GM21381 (cell line): ENCODE measurements at regions not wholly inside any gene's neighbourhood (a gene's known extent, or its start where the extent isn't known, plus 50 kb on each side); places are given as distances from the start of the nearest gene placed in this dataset.
A peak's percentile ranks its signal among the peaks of the same experiment; 100 is the strongest.

ENCODE experiments used
- ATAC-seq: cut with Tn5 transposase; IDR thresholded peaks from one replicate; pipeline ENCODE4 v1.9.1; 2021; ENCODE audit warnings: mild to moderate bottlenecking, moderate library complexity; ENCODE audit not compliant: unreplicated experiment

DNA sequence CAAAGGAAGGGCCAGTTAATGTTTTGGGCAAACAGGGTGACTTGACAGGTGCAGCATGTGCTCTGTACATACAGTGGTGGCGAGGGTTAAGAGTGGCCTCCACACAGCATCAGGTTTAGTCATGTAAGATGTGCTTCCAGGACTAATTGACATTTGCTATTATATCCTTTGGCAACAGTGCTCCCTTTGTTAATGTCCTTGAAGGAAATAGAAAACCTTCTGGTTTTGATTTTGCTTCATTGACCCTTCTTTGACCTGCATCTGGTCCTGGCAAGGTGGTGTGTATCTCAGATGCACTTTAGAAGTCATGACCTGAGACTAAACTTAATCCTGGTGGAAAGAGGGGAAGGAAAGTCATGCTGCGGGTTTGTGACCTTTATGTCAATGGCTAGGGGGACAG lies 440.0 kb downstream of the ENC1 start:
- no peak for ATAC-seq

DNA sequence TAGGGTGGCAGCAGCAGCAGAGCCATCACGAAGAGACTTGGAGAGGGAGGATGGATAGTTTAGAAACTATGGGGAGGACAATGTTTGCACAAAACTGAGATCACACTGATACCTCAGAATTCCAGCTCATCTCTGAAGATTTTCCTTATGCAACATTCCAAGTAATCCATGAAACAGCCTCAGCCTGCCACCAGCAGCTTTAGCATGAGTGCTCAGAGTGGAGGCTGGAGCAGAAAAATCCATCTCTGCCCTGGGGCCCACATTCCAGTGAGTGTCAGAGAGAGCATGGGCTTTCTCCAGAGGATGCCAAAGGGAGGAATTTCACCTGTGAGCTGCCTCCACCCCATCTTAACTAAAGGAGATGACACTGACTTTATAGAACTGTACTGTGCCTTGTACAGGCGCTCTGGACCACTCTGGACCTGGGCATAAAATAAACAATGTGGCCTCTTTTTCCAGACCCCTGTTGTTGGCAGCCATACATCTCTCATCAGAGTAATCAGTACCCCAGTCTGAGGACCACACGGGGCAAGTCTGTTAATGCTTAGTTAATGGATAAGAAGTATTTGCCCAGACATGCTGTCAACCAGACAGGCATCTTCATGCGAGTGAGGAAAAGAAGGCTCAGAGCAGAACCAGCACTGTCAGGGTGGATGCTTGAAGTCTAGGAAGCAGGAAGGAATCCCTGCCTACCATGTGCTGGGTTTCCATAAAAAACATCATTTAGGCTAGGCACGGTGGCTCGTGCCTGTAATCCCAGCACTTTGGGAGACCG lies 440.9 kb downstream of the ENC1 start:
- ATAC-seq, result no peak

DNA sequence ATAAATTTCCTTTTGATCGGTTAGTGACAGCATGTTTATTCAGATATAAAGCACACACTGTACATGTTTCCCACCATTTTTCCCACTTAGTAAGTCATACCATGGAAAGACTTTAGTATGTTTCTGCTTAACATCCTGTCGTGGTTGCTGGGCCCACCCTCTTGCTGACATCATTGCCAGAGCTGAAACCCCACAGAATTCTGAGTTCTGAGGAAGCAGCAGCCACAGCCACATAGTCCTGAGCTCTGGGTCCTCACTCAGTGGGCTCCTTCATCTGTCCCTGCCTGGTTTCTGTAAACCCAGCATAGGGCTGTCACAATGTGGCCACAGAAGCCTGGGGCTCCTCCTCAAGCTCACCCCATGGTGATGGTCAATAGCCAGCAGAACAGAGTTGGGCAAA lies 441.5 kb downstream of the ENC1 start:
- ATAC-seq, result peak; percentile 37

DNA sequence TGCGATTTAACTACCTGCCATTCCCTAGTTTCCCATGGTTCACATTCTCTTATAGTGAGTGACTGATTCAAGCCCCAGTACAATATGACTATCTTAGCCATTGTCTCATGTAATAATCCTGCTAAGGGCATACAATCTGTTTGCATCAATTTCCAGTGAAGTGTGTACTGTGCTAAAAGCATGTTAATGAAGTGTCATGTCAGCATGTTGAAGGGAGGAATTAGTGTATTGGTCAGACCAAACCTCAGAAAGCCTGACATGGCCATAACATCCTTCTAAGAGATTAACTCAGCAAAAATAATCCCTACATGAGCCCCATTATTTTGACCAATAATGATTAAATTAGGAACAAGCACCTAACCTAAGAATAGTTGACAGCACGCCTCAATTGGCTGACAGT lies 442.4 kb downstream of the ENC1 start:
- ATAC-seq, result no peak

DNA sequence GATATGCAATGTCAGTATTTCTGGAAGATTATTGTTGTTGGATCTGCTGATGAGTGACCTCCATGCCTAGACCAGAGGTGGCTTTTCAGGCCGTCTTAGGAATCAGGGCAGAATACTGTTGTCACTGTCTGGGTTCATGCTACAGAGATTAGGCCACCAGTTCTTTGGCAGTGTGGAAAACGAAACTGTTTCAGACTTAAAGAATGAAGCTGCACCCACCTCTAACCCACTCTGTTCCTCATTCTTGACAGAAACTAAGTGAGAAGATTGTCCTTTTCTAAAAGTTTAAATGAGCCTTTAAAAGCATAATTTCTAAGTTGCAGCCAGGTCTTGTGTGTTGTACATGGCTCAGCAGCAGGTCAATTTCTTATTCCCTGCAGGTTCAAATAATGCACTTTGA lies 444.3 kb downstream of the ENC1 start:
- peak; percentile 68 for ATAC-seq

DNA sequence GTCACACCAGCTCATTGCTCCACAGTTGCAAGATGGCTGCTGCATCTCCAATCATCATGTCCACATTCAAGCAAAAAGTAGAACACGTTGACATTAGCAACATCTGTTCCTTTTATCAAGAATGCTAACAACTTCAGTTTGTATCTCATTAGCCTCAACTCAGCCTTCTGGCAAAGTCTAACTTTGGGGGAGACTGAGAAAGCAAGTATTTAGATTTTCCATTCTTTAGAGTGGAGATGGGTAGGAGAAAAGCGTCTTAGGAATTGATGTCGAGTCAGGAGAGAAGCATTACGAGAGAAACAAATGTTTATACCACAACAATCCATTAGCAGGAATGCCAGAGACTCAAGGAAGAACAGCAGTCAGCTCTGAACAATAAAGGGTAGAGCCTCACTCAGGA lies 446.3 kb downstream of the ENC1 start:
- no peak for ATAC-seq

DNA sequence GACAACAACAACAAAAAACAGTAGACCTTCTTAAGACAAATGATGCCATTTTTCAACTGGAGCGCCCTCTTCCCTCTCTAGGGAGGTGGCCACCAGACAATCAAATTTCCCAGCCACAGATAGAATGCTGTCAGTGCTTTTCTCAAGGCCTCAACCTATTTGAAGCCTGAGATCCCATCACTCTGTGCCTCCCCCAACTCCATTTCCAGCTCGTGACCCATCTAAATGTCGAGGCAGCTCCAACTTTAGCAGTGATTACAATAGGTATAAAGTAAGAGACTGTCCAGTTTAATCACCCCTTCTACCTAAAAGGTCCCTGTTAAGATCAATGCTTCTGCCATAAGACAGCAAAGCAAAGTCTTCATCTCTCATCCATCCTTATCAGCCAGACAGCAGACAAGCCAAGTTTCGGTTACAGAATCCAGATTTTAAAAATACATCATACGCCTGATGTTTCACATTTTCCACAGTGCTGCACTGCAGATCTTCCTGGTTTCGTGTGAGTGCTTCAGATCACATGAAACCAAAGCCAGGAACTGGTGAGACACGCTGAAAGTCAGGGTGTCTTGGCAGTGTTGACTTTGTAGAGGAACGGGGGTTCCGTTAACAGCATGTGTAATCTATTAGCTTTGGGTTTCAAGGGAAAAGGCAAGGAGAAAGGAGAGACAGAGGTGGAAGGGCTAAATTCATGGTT lies 447.8 kb downstream of the ENC1 start:
- ATAC-seq, result no peak

DNA sequence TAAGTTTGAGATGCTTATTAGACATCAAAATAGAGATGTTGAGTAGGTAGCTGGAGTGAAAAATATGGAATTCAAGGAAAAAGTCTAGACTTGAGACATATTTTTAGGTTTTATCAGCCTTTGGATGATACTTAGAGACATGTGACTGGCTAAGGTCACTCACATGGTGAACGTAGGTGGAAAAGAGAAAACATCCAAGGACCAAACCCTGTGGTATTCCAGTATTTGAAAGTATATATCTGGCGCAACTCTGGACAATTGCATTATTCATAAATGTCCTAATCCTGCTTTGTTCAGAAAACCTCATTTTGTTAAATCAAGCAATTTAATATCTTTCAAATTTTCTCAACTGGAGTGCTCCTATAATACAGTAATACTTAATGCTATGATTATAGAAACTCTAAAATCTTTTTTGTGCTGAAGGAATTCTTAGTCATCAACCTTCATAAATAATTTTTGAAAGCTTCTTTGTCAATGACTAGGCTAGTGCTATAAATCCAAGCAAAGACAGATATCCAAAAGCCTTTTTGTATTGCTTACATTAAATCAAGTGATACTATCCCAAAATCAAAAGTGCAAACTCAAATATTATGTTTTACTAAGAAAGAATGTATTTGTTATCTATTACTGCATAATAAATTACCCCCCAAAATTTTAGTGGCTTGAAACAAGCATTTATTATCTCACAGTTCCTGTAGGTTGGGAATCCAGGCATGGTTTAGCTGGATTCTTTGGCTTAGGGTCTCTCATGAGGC lies 452.0 kb downstream of the ENC1 start:
- no peak for ATAC-seq

DNA sequence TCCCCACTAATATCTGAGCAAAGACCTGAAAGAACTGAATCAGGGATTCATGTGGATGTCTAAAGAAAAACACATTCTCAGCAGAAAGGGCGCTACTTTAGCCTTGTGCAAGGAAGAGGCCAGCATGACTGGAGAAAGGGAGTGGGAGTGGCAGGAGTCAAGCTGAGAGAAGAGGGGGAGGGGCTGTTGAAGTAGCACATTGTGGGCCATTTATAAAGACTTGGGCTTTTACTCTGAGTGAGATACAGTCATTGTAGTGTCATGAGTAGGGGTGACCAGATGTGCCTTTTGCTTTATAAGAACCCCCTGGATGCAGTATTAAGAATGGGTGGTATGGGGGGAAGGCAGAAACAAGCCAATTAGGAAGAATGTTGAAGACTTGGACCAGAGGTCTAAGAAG lies 452.8 kb downstream of the ENC1 start:
- no peak for ATAC-seq

DNA sequence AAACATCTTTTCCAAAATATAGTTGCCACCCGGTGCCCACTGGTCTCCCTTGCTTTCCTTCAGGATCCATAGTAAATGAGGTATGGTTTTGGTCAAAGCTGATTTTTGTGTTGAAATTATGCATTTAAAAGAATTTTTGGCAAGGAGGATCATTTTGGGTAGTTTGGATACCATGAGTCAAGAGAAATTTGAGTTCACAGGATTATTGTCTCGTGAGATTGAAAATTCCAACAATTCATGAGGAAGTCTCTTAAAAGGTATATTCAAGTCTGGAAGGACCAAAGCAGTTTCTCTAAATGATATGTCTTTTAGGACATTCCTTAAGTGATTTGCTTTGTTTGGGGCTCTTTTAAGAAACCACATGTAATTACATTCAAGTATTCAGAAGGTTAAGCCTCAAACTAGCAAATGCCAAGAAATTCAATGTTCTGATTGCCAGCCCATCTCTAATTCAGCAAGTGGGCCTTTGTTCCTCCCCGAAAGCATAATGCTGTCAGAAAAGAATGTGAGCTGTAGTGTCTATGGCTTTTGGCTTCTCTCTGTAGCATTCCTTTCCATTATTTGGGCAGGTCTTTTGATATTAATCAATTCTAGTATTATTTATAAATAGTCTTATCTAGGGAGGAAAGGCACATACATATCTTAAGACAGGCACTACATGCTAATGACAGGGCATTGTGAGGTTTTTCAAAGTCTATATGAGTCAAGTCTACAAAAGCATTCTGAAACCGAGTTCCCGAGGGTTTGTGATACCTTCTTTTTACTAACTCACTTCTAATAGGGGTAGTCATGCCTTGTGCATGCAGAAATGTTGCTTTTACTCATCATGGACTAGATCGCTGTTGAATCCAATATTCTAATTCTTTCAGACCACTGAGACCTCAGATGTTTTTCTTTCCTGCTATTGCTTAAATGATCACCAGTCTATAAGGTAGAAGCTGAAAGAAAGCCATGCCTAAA lies 453.9 kb downstream of the ENC1 start:
- ATAC-seq, result no peak

DNA sequence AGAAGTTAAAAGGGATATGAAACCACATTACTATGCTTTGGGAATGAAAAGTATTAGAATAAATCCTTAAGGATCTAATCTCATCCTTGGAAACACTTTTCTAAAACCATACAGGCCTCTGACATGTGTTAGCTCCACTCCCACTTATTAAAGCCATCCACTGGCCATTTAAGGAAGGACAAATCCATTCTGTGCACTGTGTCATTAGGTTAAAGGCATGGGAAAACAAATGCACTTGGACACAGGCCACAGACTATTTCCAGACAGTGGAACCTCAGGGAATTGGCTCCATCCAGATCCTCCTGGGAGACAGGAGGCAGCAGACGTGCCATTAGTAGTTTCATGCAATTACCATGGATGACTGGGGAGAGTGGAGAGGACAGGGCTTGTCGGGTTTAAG lies 454.9 kb downstream of the ENC1 start:
- ATAC-seq, result no peak

DNA sequence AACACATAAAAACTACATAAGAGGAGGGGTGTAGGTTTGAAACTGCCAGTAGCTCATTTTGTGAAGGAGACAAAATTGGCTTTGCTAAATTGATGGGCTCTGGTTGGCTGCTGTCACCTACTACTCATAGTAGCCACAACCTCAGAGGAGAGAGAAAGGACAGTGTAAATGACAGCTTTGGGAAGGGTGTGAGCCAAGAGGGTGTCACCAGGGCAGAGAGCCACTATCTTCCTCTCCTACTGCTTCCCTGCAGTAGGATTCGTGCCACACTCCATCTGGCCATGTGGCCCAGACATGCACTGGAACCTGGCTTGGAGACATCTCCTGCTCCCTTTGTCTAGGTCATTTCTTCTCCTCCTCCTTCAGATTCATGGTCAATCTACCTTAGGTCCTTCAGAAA lies 455.9 kb downstream of the ENC1 start:
- no peak for ATAC-seq

DNA sequence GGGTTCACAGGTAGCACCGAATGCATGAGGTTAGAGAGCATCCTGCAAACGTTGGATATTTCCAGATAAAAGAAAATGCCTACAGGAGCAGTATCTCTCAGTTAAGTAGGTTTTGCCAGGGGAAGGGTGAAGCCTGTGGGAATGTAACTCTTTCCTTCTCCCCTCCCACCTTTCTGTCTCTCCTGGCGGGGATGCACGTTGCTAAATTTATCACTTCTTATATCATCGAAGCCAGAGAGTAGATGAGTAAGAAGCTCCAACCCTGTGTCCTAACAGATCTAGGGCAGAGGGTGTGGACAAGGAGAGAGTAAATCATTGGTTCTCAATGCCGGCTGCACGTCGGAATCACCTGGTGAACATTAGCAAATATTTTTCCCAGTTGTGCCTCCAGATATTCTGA lies 457.5 kb downstream of the ENC1 start:
- no peak for ATAC-seq

DNA sequence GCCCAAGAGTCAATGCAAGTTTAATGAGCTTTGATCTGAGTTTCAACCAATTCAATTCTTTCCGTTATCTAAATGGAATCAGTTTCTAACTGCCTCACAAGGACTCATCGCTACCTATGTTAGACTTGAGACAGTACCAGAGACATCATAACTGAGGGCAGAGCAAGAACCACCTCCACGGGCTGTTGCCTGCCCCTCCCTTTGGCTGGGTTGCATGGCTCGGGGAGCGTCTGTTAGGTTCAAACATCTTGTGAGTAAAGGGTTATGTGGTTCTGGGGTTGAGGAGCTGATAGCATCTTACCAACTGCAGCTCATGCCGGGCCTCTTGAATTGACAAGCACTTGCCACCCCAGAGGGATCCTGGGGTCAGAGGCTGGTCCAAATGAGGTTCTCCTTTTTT lies 457.9 kb downstream of the ENC1 start:
- ATAC-seq, result no peak

DNA sequence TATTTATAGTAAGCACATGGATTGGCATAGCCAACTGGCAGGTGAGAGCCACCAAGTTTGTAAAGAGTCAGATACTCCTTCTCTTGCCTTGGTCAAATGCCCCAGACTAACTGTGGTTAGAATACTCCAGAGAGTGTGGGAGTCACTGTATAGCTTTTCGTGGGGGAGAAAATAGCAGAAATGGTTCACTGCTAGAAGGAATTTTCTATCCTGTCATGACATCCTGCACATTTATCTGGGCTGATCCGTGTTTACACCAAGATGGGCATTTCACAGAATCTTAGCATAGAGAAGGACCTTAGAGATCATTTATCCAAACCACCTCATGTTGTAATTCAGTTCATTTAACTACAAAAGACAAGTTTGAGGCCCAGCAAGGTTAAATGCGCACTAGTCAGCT lies 460.8 kb downstream of the ENC1 start:
- ATAC-seq, result no peak

DNA sequence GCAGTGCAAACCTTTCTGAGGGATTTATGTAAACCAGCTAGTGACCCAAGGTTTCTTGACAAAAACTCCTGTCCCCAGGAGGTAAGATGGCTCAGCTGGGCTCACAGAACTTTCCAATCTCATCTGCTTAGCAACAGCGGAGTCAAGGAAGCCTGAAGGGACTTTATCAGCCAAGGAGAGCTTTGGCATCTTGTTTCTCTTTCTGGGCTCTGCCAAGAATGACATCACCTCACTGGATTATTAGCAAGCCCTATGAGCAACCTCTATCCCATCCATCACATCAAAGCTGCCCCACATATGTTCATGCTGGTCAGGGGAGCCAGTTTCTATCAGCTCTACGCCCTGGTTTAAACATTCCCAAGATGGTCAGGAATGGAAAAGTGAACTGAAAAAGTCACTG lies 461.3 kb downstream of the ENC1 start:
- ATAC-seq, result no peak

DNA sequence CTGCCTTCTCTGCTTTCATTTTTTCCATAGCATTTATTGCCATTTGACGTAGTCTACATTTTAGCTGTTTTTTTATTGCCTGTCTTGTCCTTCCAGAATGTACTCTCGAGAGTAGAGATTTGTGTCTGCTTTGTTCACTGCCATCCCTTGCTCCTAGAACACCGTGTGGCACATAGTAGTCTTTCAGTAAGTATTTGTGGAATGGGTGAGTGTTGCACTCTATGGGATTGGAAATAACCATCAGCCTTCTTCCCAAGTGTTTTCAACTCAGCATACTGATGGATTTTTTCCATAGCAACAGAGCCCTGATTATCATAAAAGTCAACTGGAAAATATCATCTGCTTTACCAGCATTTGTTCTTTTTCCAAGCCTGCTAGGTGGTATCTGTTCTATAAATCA lies 462.6 kb downstream of the ENC1 start:
- no peak for ATAC-seq

DNA sequence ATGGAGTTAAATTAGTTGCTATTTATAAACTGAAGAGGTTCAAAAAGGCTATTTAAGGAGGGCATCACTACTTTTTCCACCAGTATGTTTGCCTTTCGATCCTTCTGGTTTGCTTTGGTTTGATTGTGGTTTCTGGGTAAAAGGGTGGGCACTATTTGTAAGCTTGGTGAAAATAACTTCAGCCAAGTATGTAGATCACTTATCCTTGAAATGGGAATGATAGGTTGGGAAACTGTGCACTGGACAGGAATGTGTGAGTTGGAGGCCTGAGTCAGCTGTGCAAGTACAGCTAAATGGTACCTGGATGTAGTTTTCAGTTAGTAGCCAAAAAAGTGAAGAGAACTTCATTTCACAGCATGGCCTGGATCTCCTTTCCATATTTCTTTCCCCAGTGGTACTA lies 466.2 kb downstream of the ENC1 start:
- ATAC-seq, result no peak

DNA sequence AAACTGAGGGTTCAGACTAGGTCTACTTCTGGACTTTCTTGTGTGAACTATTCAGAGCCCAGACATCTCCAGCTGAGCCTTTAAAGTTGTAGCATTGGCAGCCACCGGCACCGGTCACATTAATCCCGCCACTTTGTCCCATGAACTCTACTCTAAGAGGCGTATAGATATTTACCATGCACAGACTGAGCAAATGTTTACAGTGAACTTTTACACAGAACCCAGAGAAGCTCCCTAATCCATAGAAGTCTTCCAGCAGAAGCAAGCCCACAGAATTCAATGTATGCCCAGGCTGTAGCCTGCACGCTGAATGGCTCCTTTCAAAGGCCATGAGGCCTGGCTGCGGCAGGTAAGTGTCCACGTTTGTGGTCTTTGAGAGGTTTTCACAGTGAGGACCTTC lies 466.9 kb downstream of the ENC1 start:
- ATAC-seq, result no peak

DNA sequence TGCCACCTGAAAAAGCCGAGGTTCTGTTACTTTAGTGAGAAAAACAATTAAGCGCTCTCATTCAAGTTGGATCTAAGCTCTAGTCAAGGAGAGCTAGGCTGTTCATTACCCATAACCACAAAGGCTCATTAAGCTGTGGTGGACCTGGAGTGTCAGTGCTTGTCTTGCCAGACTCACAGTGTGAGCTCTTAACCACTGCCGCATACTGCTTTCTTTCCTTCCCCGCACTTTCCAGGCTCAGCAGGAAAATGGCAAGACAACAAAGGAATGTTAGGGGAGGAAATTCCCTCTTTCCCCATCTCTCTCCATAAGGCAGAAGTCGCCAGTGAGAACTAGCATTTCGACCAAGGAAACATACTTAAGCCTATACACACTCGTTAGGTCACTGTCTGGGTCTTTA lies 467.3 kb downstream of the ENC1 start:
- no peak for ATAC-seq

DNA sequence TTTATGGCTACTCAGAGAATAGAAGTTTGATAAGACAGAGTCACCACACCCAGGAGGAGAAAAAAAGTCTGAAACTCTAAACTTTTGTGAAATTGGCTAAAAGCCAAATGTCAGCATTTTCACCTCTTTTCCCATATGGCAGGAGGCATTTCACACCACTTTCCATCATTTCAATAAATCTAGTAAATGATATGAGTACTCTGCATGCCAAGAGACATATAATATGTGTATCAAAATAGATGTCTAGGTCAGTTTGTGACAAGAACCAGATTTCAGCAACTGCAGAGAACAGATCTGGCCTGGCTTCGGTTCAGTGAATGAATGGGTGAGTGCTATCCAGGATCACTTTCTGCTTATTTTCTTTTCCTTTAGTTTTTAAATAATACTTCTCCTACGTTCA lies 470.8 kb downstream of the ENC1 start:
- no peak for ATAC-seq
